ENCODE measurements at regions not wholly inside any gene's neighbourhood (a gene's known extent, or its start where the extent isn't known, plus 50 kb on each side); places are given as distances from the start of the nearest gene placed in this dataset.
"Not testable (repeated sequence)": the region's sequence is repeated elsewhere in the genome, so short reads cannot be mapped to it uniquely, and the experiment has no call there.

GRCh38 chr4:173763389-173763788 is 233.4 kb upstream of the HAND2 start:
- no peak for DNase-seq (ENCODE audit: low read depth)

- no peak for DNase-seq (ENCODE audit: low read depth)
These were observed 231.9 kb upstream of the HAND2 start for GRCh38 chr4:173761938-173762337.

- DNase-seq (ENCODE audit: low read depth), result no peak
These were observed 231.2 kb upstream of the HAND2 start for GRCh38 chr4:173761236-173761635.

- DNase-seq (ENCODE audit: low read depth), result no peak
These were observed 228.1 kb upstream of the HAND2 start for GRCh38 chr4:173758132-173758531.

GRCh38 chr4:173753408-173753807 is 223.4 kb upstream of the HAND2 start:
- no peak for DNase-seq (ENCODE audit: low read depth)

- peak; percentile 45 for DNase-seq (ENCODE audit: low read depth)
These were observed 222.7 kb upstream of the HAND2 start for GRCh38 chr4:173752610-173753230.

GRCh38 chr4:173748353-173748752 is 218.3 kb upstream of the HAND2 start:
- DNase-seq (ENCODE audit: low read depth), result peak; percentile 3

GRCh38 chr4:173747537-173748257 is 217.7 kb upstream of the HAND2 start:
- DNase-seq (ENCODE audit: low read depth), result no peak

- no peak for DNase-seq (ENCODE audit: low read depth)
These were observed 216.4 kb upstream of the HAND2 start for GRCh38 chr4:173746424-173746823.

GRCh38 chr4:173745765-173746164 is 215.7 kb upstream of the HAND2 start:
- DNase-seq (ENCODE audit: low read depth), result no peak

- DNase-seq (ENCODE audit: low read depth), result no peak
These were observed 206.8 kb upstream of the HAND2 start for GRCh38 chr4:173736840-173737239.

GRCh38 chr4:173735585-173735984 is 205.6 kb upstream of the HAND2 start:
- DNase-seq (ENCODE audit: low read depth), result no peak

- DNase-seq (ENCODE audit: low read depth), result no peak
These were observed 205.0 kb upstream of the HAND2 start for GRCh38 chr4:173735049-173735448.

GRCh38 chr4:173731257-173731656 is 201.2 kb upstream of the HAND2 start:
- no peak for DNase-seq (ENCODE audit: low read depth)

- no peak for DNase-seq (ENCODE audit: low read depth)
These were observed 192.0 kb upstream of the HAND2 start for GRCh38 chr4:173722075-173722474.

GRCh38 chr4:173718504-173718903 is 188.5 kb upstream of the HAND2 start:
- DNase-seq (ENCODE audit: low read depth), result not testable (repeated sequence)

GRCh38 chr4:173717581-173717980 is 187.6 kb upstream of the HAND2 start:
- DNase-seq (ENCODE audit: low read depth), result no peak

- no peak for DNase-seq (ENCODE audit: low read depth)
These were observed 184.4 kb upstream of the HAND2 start for GRCh38 chr4:173714456-173714855.

GRCh38 chr4:173713026-173713425 is 183.0 kb upstream of the HAND2 start:
- DNase-seq (ENCODE audit: low read depth), result no peak

GRCh38 chr4:173707658-173708419 is 177.8 kb upstream of the HAND2 start:
- DNase-seq (ENCODE audit: low read depth), result no peak

GRCh38 chr4:173704201-173704600 is 174.2 kb upstream of the HAND2 start:
- DNase-seq (ENCODE audit: low read depth), result no peak

GRCh38 chr4:173703021-173703420 is 173.0 kb upstream of the HAND2 start:
- no peak for DNase-seq (ENCODE audit: low read depth)

GRCh38 chr4:173700650-173701049 is 170.6 kb upstream of the HAND2 start:
- DNase-seq (ENCODE audit: low read depth), result no peak
